Large intestine (tissue), 3 donors: ENCODE measurements at regions not wholly inside any gene's neighbourhood (a gene's known extent, or its start where the extent isn't known, plus 50 kb on each side); places are given as distances from the start of the nearest gene placed in this dataset.

ENCODE experiments used
- DNase-seq, 2 donors: peaks; one replicate each; pipeline versions ENCODE4 v3.0.0 to v3.0.0-alpha.2; 2013
- H3K27ac ChIP-seq: one replicate; pipeline ENCODE4 v1.5.1; 2013; ENCODE audit warnings: low read length
- H3K27me3 ChIP-seq: 2 replicates; pipeline ENCODE4 v1.6.1; 2013; ENCODE audit warnings: low read length; ENCODE audit not compliant: control insufficient read depth, insufficient read depth
- H3K36me3 ChIP-seq: 2 replicates; pipeline ENCODE4 v1.6.1; 2013; ENCODE audit warnings: low read length; ENCODE audit not compliant: control insufficient read depth, insufficient read depth
- H3K4me1 ChIP-seq: one replicate; pipeline ENCODE4 v1.6.1; 2013; ENCODE audit warnings: low read length; ENCODE audit not compliant: control insufficient read depth, insufficient read depth
- H3K4me3 ChIP-seq: one replicate; pipeline ENCODE4 v1.5.1; 2013; ENCODE audit warnings: low read length
- H3K9me3 ChIP-seq: one replicate; pipeline ENCODE4 v1.6.1; 2013; ENCODE audit warnings: mild to moderate bottlenecking, low read depth, low read length, moderate library complexity; ENCODE audit not compliant: control insufficient read depth
- WGBS: methylation state at CpG from one replicate; pipeline ENCODE4 v1.1.5; 2013; ENCODE audit warnings: low lambda C conversion rate; ENCODE audit not compliant: insufficient coverage; 5-methylcytosine and 5-hydroxymethylcytosine counted together

GRCh38 chr10:9209105-9209798 lies 1154.8 kb downstream of the GATA3 start:
- no peak overlapping the region for H3K4me3 ChIP-seq
- peak; percentile 7 to 24 for DNase-seq
- WGBS = 56% methylated on average over 5 of the region's 13 CpGs
- H3K4me1 ChIP-seq = no peaks in the 10 kb centered on the region
- no peak overlapping the region for H3K27ac ChIP-seq
- H3K36me3 ChIP-seq = no peaks in the 10 kb centered on the region
- H3K9me3 ChIP-seq = no peaks in the 10 kb centered on the region
- H3K27me3 ChIP-seq = no peaks in the 10 kb centered on the region

DNA sequence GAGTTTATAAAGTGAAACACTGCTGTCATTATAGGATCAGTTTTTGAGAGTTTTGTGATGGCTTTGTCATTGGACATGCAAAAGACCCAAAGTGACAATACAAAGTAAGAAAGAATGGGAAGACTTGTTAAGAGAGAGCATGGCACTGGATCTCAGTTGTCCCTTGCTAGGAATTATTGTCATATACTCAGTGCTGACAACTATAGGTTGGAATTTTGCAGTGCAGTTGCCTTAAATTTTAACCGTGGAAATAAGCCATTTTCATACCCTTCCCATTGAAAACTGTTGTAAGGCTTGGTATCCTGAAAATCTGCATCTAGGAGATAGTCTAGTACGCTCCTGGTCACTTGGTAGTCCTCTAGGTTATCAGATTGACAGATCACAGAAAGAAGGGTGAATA lies 1156.7 kb downstream of the GATA3 start:
- Histone ChIP-seq H3K27ac (no peak overlapping the region), H3K4me1 (no peaks in the 10 kb centered on the region), H3K9me3 (no peaks in the 10 kb centered on the region), H3K36me3 (no peaks in the 10 kb centered on the region), H3K27me3 (no peaks in the 10 kb centered on the region), H3K4me3 (no peak overlapping the region)
- WGBS = no CpG with 5 or more reads among the region's 2 CpGs
- no peak for DNase-seq

GRCh38 chr10:9214618-9215017 lies 1160.1 kb downstream of the GATA3 start:
- no peaks in the 10 kb centered on the region for H3K36me3 ChIP-seq
- no peak overlapping the region for H3K27ac ChIP-seq
- H3K27me3 ChIP-seq = no peaks in the 10 kb centered on the region
- no peaks in the 10 kb centered on the region for H3K9me3 ChIP-seq
- WGBS = no CpG with 5 or more reads among the region's 7 CpGs
- no peaks in the 10 kb centered on the region for H3K4me1 ChIP-seq
- H3K4me3 ChIP-seq = no peak overlapping the region
- no peak for DNase-seq

DNA sequence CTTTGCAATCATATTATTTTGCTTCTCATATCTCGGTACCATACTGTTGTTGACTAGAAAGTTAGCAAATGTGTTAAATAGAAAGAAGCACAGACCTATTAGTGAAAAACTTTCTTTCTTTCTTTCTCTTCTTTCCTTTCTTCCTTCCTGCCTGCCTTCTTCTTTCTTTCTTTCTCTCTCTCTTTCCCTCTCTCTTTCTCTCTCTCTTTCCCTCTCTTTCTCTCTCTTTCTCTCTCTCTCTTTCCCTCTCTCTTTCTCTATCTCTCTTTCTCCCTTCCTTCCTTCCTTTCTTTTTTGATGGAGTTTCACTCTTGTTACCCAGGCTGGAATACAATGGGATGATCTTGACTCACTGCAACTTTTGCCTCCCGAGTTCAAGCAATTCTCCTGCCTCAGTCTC lies 1160.6 kb downstream of the GATA3 start:
- H3K36me3 ChIP-seq = no peaks in the 10 kb centered on the region
- no peak overlapping the region for H3K4me3 ChIP-seq
- H3K27ac ChIP-seq = no peak overlapping the region
- H3K9me3 ChIP-seq = no peaks in the 10 kb centered on the region
- H3K4me1 ChIP-seq = no peaks in the 10 kb centered on the region
- no peaks in the 10 kb centered on the region for H3K27me3 ChIP-seq
- WGBS = 89% methylated on average over 1 of the region's 2 CpGs
- no peak for DNase-seq

DNA sequence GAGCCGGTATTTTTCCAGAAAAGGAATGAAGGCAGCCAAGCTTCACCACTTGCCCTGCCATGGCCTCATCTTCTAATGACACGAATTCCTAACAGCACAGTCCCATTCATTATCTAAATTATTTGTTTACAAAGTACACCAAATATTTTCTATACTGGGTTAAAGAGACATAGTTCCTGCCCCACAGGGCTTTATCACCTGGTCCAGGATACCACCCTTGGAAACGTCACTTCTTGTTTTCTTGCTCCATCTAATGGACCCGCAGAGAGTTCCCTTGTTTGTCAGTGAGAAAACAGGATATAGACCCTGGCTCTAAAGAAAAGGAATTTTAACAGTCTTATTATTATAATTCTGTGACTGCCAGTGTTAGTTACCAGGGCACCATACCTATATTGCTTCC lies 1165.4 kb downstream of the GATA3 start:
- WGBS = 29% methylated on average over 2 of the region's 4 CpGs
- DNase-seq = no peak
- Histone ChIP-seq H3K36me3 (no peaks in the 10 kb centered on the region), H3K27ac (no peak overlapping the region), H3K9me3 (no peaks in the 10 kb centered on the region), H3K4me1 (no peaks in the 10 kb centered on the region), H3K27me3 (no peaks in the 10 kb centered on the region), H3K4me3 (no peak overlapping the region)

DNA sequence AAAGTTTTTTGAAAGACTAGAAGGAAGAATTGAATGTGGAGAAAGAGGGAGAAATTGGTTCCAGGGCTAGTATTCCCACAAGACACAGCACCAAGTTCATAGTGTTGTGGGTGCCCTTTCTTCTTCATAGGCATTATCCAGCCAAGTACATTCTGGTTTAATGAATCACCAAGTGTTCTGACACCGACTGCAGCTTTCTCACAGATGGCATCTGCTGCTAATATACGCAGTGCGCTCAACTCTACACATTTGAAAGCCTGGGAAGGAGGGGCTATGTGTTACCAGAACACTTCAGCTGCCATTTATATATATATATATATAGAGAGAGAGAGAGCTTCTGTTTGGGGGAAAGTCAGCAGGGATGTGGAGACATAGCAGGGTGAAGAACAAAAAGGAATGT lies 1168.4 kb downstream of the GATA3 start:
- no peaks in the 10 kb centered on the region for H3K4me1 ChIP-seq
- DNase-seq = no peak
- 100% methylated on average over 1 of the region's 3 CpGs for WGBS

DNA sequence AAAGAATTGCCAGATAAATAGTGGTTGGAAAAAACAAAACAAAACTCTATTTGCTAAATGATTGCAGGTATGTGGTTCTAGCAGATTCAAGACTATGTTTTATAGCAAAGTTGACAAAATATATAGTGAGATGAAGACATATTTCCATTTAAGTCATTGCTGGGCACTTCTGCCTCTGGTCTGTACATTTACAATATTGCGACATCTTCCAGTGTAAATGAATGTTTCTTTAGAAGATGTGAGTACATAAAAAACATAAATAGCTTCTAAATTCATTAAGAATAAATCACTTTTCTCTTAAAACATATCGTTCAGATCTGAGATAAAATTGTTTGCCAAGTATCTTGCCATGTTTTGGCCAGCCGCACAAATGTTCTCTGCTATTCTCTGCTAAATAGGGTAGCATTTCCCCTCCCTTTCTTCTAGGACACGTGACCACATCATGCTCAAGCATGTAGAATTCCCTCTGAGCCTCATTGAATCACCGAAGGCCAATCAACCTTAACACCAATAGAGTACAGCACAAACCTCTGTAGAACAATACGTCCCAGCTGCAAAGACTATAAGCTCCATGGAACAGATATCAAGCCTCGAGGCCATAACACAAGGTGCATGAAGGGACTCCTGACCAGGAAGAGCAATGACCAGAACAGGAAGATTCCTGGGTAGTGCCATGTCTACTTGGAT lies 1173.3 kb downstream of the GATA3 start:
- DNase-seq = no peak
- H3K9me3 ChIP-seq = no peaks in the 10 kb centered on the region
- no peaks in the 10 kb centered on the region for H3K4me1 ChIP-seq
- no peaks in the 10 kb centered on the region for H3K36me3 ChIP-seq
- 86% methylated on average over 1 of the region's 7 CpGs for WGBS
- H3K4me3 ChIP-seq = no peak overlapping the region
- no peak overlapping the region for H3K27ac ChIP-seq
- H3K27me3 ChIP-seq = no peaks in the 10 kb centered on the region

More for the DNA sequence above, 1168.4 kb downstream of the GATA3 start:
- Histone ChIP-seq H3K36me3 (no peaks in the 10 kb centered on the region), H3K27ac (no peak overlapping the region), H3K4me3 (no peak overlapping the region), H3K9me3 (no peaks in the 10 kb centered on the region), H3K27me3 (no peaks in the 10 kb centered on the region)

- no CpG with 5 or more reads among the region's 1 CpG for WGBS
- H3K4me3 ChIP-seq = no peak overlapping the region
- no peaks in the 10 kb centered on the region for H3K9me3 ChIP-seq
- H3K4me1 ChIP-seq = no peaks in the 10 kb centered on the region
- H3K27ac ChIP-seq = no peak overlapping the region
- no peak for DNase-seq
- H3K36me3 ChIP-seq = no peaks in the 10 kb centered on the region
- H3K27me3 ChIP-seq = no peaks in the 10 kb centered on the region
Measured at GRCh38 chr10:9228771-9229170, 1174.3 kb downstream of the GATA3 start.

- Histone ChIP-seq H3K4me1 (no peaks in the 10 kb centered on the region), H3K36me3 (no peaks in the 10 kb centered on the region), H3K27ac (no peak overlapping the region), H3K27me3 (no peaks in the 10 kb centered on the region), H3K4me3 (no peak overlapping the region), H3K9me3 (no peaks in the 10 kb centered on the region)
- 91% methylated on average over 4 of the region's 10 CpGs for WGBS
- no peak for DNase-seq
Measured at GRCh38 chr10:9229702-9230244, 1175.3 kb downstream of the GATA3 start.

GRCh38 chr10:9230625-9231024 lies 1176.1 kb downstream of the GATA3 start:
- Histone ChIP-seq H3K4me1 (no peaks in the 10 kb centered on the region), H3K9me3 (no peaks in the 10 kb centered on the region), H3K27ac (no peak overlapping the region), H3K36me3 (no peaks in the 10 kb centered on the region), H3K27me3 (no peaks in the 10 kb centered on the region), H3K4me3 (no peak overlapping the region)
- no peak for DNase-seq
- 20% methylated on average over 1 of the region's 3 CpGs for WGBS
